H1 (cell line): ENCODE measurements at regions not wholly inside any gene's neighbourhood (a gene's known extent, or its start where the extent isn't known, plus 50 kb on each side); places are given as distances from the start of the nearest gene placed in this dataset.

Experiments
- CTCF ChIA-PET: fragments of 300-600 bp; sonication (Branson Sonifier 250); formaldehyde crosslinking; loops from one replicate; lab custom pipeline; 2021; ENCODE audit not compliant: partially characterized antibody; lab: Charles Lee
- POLR2A ChIA-PET: fragments of 300-600 bp; sonication (Branson Sonifier 250); formaldehyde crosslinking; loops from one replicate; lab custom pipeline; 2021; ENCODE audit warnings: inconsistent platforms; ENCODE audit not compliant: partially characterized antibody; lab: Charles Lee
- DNase-seq, 2 experiments: peaks; one replicate each; pipeline versions ENCODE4 v3.0.0 to v3.0.0-alpha.2; 2010 to 2022; ENCODE audit warnings: low spot score in 2 of 2, low read depth in 1 of 2, mixed read lengths in 1 of 2
- FAIRE-seq: peaks from 2 replicates; lab custom pipeline; 2011; peaks lifted over from hg19 to GRCh38; lab: Jason Lieb, UNC
- H2AFZ ChIP-seq: 2 replicates; pipeline ENCODE4 v1.8.1; 2012; ENCODE audit warnings: low read length, inconsistent platforms
- H2AK5ac ChIP-seq: 2 replicates; pipeline ENCODE4 v1.6.1; 2013; ENCODE audit warnings: low read depth, low read length
- H2BK120ac ChIP-seq: replicated peaks from 2 replicates; pipeline ENCODE3; 2013; ENCODE audit warnings: low read depth, low read length, inconsistent platforms
- H2BK12ac ChIP-seq: 2 replicates; pipeline ENCODE4 v1.6.1; 2013; ENCODE audit warnings: low read depth, low read length
- H2BK15ac ChIP-seq: 2 replicates; pipeline ENCODE4 v1.6.1; 2013; ENCODE audit warnings: low read length
- H2BK20ac ChIP-seq: 2 replicates; pipeline ENCODE4 v1.6.1; 2013; ENCODE audit warnings: low read length
- H2BK5ac ChIP-seq: 2 replicates; pipeline ENCODE4 v1.6.1; 2013; ENCODE audit warnings: low read depth, low read length
- H3K14ac ChIP-seq: 2 replicates; pipeline ENCODE4 v1.6.1; 2013; ENCODE audit warnings: inconsistent platforms; ENCODE audit not compliant: insufficient read length
- H3K18ac ChIP-seq: 2 replicates; pipeline ENCODE4 v1.6.1; 2013; ENCODE audit warnings: low read length; ENCODE audit errors: extremely low read depth
- H3K23ac ChIP-seq: 2 replicates; pipeline ENCODE4 v1.6.1; 2013; ENCODE audit warnings: inconsistent platforms; ENCODE audit not compliant: insufficient read length
- H3K23me2 ChIP-seq: 2 replicates; pipeline ENCODE4 v1.6.1; 2013; ENCODE audit warnings: low read depth, low read length
- H3K27ac ChIP-seq: 2 replicates; pipeline ENCODE4 v1.6.1; 2011; ENCODE audit warnings: low read depth, low read length, inconsistent platforms
- H3K27me3 ChIP-seq, 4 experiments: replicated peaks in 1 of 4; 1 replicate in 1 of 4; 2 replicates in 3 of 4; pipeline versions ENCODE4 v1.6.1 to v1.8.1; 2011 to 2013; ENCODE audit warnings: low read length in 3 of 4, mild to moderate bottlenecking in 3 of 4, inconsistent platforms in 2 of 4, mixed read lengths in 2 of 4, moderate library complexity in 1 of 4; ENCODE audit not compliant: control insufficient read depth in 3 of 4, insufficient read depth in 3 of 4; ENCODE audit errors: extremely low read depth in 1 of 4
- H3K36me3 ChIP-seq, 4 experiments: 2 replicates each; pipeline versions ENCODE4 v1.6.1 to v1.8.1; 2011 to 2013; ENCODE audit warnings: mild to moderate bottlenecking in 4 of 4, low read length in 3 of 4, moderate library complexity in 2 of 4, control low read depth in 1 of 4, inconsistent platforms in 1 of 4; ENCODE audit not compliant: insufficient read depth in 4 of 4, control insufficient read depth in 2 of 4
- H3K4ac ChIP-seq: replicated peaks from 2 replicates; pipeline ENCODE3; 2013; ENCODE audit warnings: low read length, low read depth, mixed read lengths, inconsistent platforms; ENCODE audit not compliant: insufficient read length
- H3K4me1 ChIP-seq, 4 experiments: replicated peaks in 1 of 4; 1 replicate in 1 of 4; 2 replicates in 3 of 4; pipeline versions ENCODE4 v1.6.1 to v1.8.1; 2011 to 2013; ENCODE audit warnings: low read length in 3 of 4, inconsistent platforms in 2 of 4, mixed read lengths in 1 of 4; ENCODE audit not compliant: insufficient read depth in 4 of 4, control insufficient read depth in 3 of 4
- H3K4me2 ChIP-seq, 2 experiments: 2 replicates each; pipeline versions ENCODE4 v1.6.1 to v1.8.1; 2011 to 2013; ENCODE audit warnings: low read depth in 2 of 2, low read length in 2 of 2, control low read depth in 1 of 2, inconsistent platforms in 1 of 2, mild to moderate bottlenecking in 1 of 2; ENCODE audit not compliant: insufficient read depth in 1 of 2
- H3K4me3 ChIP-seq, 4 experiments: fragments of 200-600, 300-600 bp in 1 of 4; sonication (generic), shearing (Covaris generic), sonication (Bioruptor Twin) in 1 of 4; 2 replicates each; pipeline versions ENCODE4 v1.5.1 to v1.8.1; 2011 to 2016; ENCODE audit warnings: low read length in 4 of 4, low read depth in 3 of 4, control low read depth in 2 of 4, inconsistent platforms in 2 of 4, mild to moderate bottlenecking in 2 of 4, mixed read lengths in 1 of 4, moderate library complexity in 1 of 4; ENCODE audit not compliant: insufficient read depth in 2 of 4; ENCODE audit errors: extremely low read depth in 1 of 4
- H3K56ac ChIP-seq: replicated peaks from 2 replicates; pipeline ENCODE3; 2013; ENCODE audit warnings: low read depth, mild to moderate bottlenecking, mixed read lengths, low read length, inconsistent platforms; ENCODE audit not compliant: insufficient read length
- H3K79me1 ChIP-seq: 2 replicates; pipeline ENCODE4 v1.6.1; 2013; ENCODE audit warnings: low read depth, low read length, control low read depth
- H3K79me2 ChIP-seq, 2 experiments: 2 replicates each; pipeline versions ENCODE4 v1.6.1 to v1.8.1; 2012 to 2013; ENCODE audit warnings: low read length in 2 of 2, mild to moderate bottlenecking in 2 of 2, inconsistent platforms in 1 of 2; ENCODE audit not compliant: insufficient read depth in 2 of 2, control insufficient read depth in 1 of 2
- H3K9ac ChIP-seq, 4 experiments: replicated peaks in 1 of 4; 1 replicate in 1 of 4; 2 replicates in 3 of 4; pipeline versions ENCODE4 v1.6.1 to v1.8.1; 2011 to 2013; ENCODE audit warnings: low read depth in 3 of 4, low read length in 3 of 4, control low read depth in 2 of 4, mild to moderate bottlenecking in 2 of 4, moderate library complexity in 2 of 4, inconsistent platforms in 1 of 4; ENCODE audit errors: extremely low read depth in 1 of 4
- H3K9me3 ChIP-seq, 2 experiments: 2 replicates each; pipeline versions ENCODE4 v1.6.1 to v1.8.1; 2012 to 2013; ENCODE audit warnings: mild to moderate bottlenecking in 2 of 2, moderate library complexity in 2 of 2, control low read depth in 1 of 2, inconsistent platforms in 1 of 2, low read depth in 1 of 2, low read length in 1 of 2, mixed read lengths in 1 of 2; ENCODE audit not compliant: insufficient read depth in 2 of 2
- H4K20me1 ChIP-seq, 2 experiments: replicated peaks in 1 of 2; 2 replicates each; pipeline versions ENCODE3 to v1.8.1; 2011 to 2013; ENCODE audit warnings: inconsistent platforms in 2 of 2, low read length in 2 of 2, mild to moderate bottlenecking in 1 of 2; ENCODE audit not compliant: insufficient read depth in 2 of 2, control insufficient read depth in 1 of 2
- H4K5ac ChIP-seq: 2 replicates; pipeline ENCODE4 v1.6.1; 2013; ENCODE audit warnings: low read length, low read depth, mixed read lengths, inconsistent platforms; ENCODE audit not compliant: insufficient read length
- H4K8ac ChIP-seq: 2 replicates; pipeline ENCODE4 v1.8.0; 2013; ENCODE audit warnings: mild to moderate bottlenecking, moderate library complexity, low read length, inconsistent platforms; ENCODE audit not compliant: insufficient read depth; ENCODE audit errors: extremely low read depth
- H4K91ac ChIP-seq: replicated peaks from 2 replicates; pipeline ENCODE3; 2013; ENCODE audit warnings: low read length, mixed read lengths, inconsistent platforms; ENCODE audit not compliant: insufficient read length
- CHD1 ChIP-seq: IDR thresholded peaks from 2 replicates; pipeline ENCODE4 v1.6.1; 2012; ENCODE audit warnings: low read depth, low read length, improper control_type of control experiment
- CTBP2 ChIP-seq: IDR thresholded peaks from 2 replicates; pipeline ENCODE4 v1.7.0; 2011; ENCODE audit warnings: borderline replicate concordance, mild to moderate bottlenecking, moderate library complexity, mixed read lengths, low read length; ENCODE audit not compliant: insufficient read depth, insufficient read length
- HDAC6 ChIP-seq: IDR thresholded peaks from one replicate; pipeline ENCODE4 v1.7.1; 2012; ENCODE audit warnings: low read depth, mild to moderate bottlenecking, inconsistent platforms, low read length, moderate library complexity
- KDM1A ChIP-seq: fragments of 200-600, 300-600 bp; sonication (generic); IDR thresholded peaks from 2 replicates; pipeline ENCODE4 v1.7.1; 2016; ENCODE audit warnings: mild to moderate bottlenecking, low read length, borderline replicate concordance
- NANOG ChIP-seq: IDR thresholded peaks from 2 replicates; pipeline ENCODE4 v1.6.1; 2011; ENCODE audit warnings: low read length, low read depth, mild to moderate bottlenecking, inconsistent platforms; ENCODE audit not compliant: insufficient read depth, poor library complexity, severe bottlenecking
- RXRA ChIP-seq: IDR thresholded peaks from 2 replicates; pipeline ENCODE4 v1.6.1; 2011; ENCODE audit warnings: low read depth, mild to moderate bottlenecking, low read length, moderate library complexity; ENCODE audit not compliant: insufficient read depth
- SIRT6 ChIP-seq: IDR thresholded peaks from one replicate; pipeline ENCODE4 v1.7.1; 2012; ENCODE audit warnings: low read length, inconsistent platforms
- SP1 ChIP-seq: IDR thresholded peaks from 2 replicates; pipeline ENCODE4 v1.6.1; 2011; ENCODE audit warnings: low read depth, low read length
- TBP ChIP-seq: IDR thresholded peaks from 2 replicates; pipeline ENCODE4 v1.6.1; 2011; ENCODE audit warnings: low read depth, low read length, improper control_type of control experiment
- TCF12 ChIP-seq: IDR thresholded peaks from 2 replicates; pipeline ENCODE4 v1.6.1; 2011; ENCODE audit warnings: low read depth, mild to moderate bottlenecking, low read length
- TEAD4 ChIP-seq: IDR thresholded peaks from 2 replicates; pipeline ENCODE4 v1.6.1; 2012; ENCODE audit warnings: low read depth, low read length, inconsistent platforms, mixed read lengths
- YY1 ChIP-seq: IDR thresholded peaks from 2 replicates; pipeline ENCODE4 v1.6.1; 2011; ENCODE audit warnings: low read depth, mild to moderate bottlenecking, low read length
- WGBS, 2 experiments: shearing (Covaris generic) in 1 of 2; methylation state at CpG; one replicate each; pipeline versions ENCODE4 v1.1.6 to v1.1.7; 2013 to 2015; ENCODE audit warnings: low lambda C conversion rate in 2 of 2, mixed read lengths in 2 of 2, inconsistent platforms in 1 of 2, low coverage in 1 of 2, missing lambda C conversion rate in 1 of 2; ENCODE audit not compliant: insufficient replicate concordance in 2 of 2, insufficient coverage in 1 of 2, insufficient read length in 1 of 2; ENCODE audit errors: extremely low coverage in 1 of 2, missing lambda C conversion rate in 1 of 2; 5-methylcytosine and 5-hydroxymethylcytosine counted together
- TF ChIP-seq, protein P1 (sequence below), 3 experiments: IDR thresholded peaks; 1 replicate in 2 of 3; 2 replicates in 1 of 3; pipeline versions ENCODE4 v1.5.1 to v1.6.1; 2011; ENCODE audit warnings: low read length in 3 of 3, mild to moderate bottlenecking in 3 of 3, inconsistent platforms in 2 of 3, low read depth in 1 of 3, moderate library complexity in 1 of 3; ENCODE audit not compliant: insufficient read depth in 1 of 3; ENCODE audit errors: control extremely low read depth in 1 of 3

GRCh38 chr4:138894709-138895108 lies 120.9 kb upstream of the NOCT start:
- H2BK15ac ChIP-seq = no peak overlapping the region
- H3K56ac ChIP-seq = no peak overlapping the region
- H3K27ac ChIP-seq = no peak overlapping the region
- no peak overlapping the region for H4K5ac ChIP-seq
- ChIA-PET CTCF (no interaction called here), POLR2A (no interaction called here)
- no peak overlapping the region for H3K4me3 ChIP-seq
- H3K36me3 ChIP-seq = no peaks in the 10 kb centered on the region
- no peak overlapping the region for H2BK120ac ChIP-seq
- no peak overlapping the region for H3K9ac ChIP-seq
- H3K4me1 ChIP-seq = peaks cover 3 to 13% (median 7%) of the 10 kb centered on the region in 4 experiments; a peak in 5 of 7 replicates
- H2AK5ac ChIP-seq = no peak overlapping the region
- H2BK12ac ChIP-seq = no peak overlapping the region
- no peak overlapping the region for H3K14ac ChIP-seq
- no peak overlapping the region for H3K18ac ChIP-seq
- no peak overlapping the region for H2BK5ac ChIP-seq
- H2AFZ ChIP-seq = no peak overlapping the region
- H4K91ac ChIP-seq = no peak overlapping the region
- no peaks in the 10 kb centered on the region for H3K79me1 ChIP-seq
- no peak overlapping the region for H4K8ac ChIP-seq
- H2BK20ac ChIP-seq = no peak overlapping the region
- DNase-seq (no peak), FAIRE-seq (no peak)
- no peaks in the 10 kb centered on the region for H3K27me3 ChIP-seq
- no peaks in the 10 kb centered on the region for H3K79me2 ChIP-seq
- H3K4me2 ChIP-seq = no peak overlapping the region
- H3K23me2 ChIP-seq = no peaks in the 10 kb centered on the region
- H3K4ac ChIP-seq = no peak overlapping the region
- H3K23ac ChIP-seq = no peak overlapping the region
- H3K9me3 ChIP-seq = no peaks in the 10 kb centered on the region
- H4K20me1 ChIP-seq = no peaks in the 10 kb centered on the region
- WGBS, 2 experiments = 92% methylated on average over 1 of the region's 1 CpG; no CpG with 5 or more reads in 1 of the 2 experiments
- TF ChIP-seq CHD1 (no peak), SIRT6 (no peak), CTBP2 (no peak), TBP (no peak), SP1 (no peak), YY1 (no peak), RXRA (no peak), HDAC6 (no peak), NANOG (no peak), TCF12 (no peak), KDM1A (no peak), TEAD4 (no peak)
- TF ChIP-seq, protein P1, sequence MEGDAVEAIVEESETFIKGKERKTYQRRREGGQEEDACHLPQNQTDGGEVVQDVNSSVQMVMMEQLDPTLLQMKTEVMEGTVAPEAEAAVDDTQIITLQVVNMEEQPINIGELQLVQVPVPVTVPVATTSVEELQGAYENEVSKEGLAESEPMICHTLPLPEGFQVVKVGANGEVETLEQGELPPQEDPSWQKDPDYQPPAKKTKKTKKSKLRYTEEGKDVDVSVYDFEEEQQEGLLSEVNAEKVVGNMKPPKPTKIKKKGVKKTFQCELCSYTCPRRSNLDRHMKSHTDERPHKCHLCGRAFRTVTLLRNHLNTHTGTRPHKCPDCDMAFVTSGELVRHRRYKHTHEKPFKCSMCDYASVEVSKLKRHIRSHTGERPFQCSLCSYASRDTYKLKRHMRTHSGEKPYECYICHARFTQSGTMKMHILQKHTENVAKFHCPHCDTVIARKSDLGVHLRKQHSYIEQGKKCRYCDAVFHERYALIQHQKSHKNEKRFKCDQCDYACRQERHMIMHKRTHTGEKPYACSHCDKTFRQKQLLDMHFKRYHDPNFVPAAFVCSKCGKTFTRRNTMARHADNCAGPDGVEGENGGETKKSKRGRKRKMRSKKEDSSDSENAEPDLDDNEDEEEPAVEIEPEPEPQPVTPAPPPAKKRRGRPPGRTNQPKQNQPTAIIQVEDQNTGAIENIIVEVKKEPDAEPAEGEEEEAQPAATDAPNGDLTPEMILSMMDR (IDR thresholded peaks at IDR 0.05; ENCODE audit: control extremely low read depth in 1 of 3, insufficient read depth in 1 of 3, low read depth in 1 of 3, low read length in 3 of 3) = no peak
